Right atrium auricular region (tissue), 2 donors: ENCODE measurements at regions not wholly inside any gene's neighbourhood (a gene's known extent, or its start where the extent isn't known, plus 50 kb on each side); places are given as distances from the start of the nearest gene placed in this dataset.

Experiments used
- DNase-seq: peaks from one replicate; pipeline ENCODE4 v3.0.0-alpha.2; 2019; ENCODE audit warnings: low spot score
- H3K27ac ChIP-seq, 2 donors: fragments of 200-600 bp; sonication (generic); 1 replicate in 1 of 2; 2 replicates in 1 of 2; pipeline ENCODE4 v1.5.1; 2016 to 2019
- H3K27me3 ChIP-seq, 2 donors: fragments of 200-600 bp; sonication (generic); one replicate each; pipeline versions ENCODE4 v1.5.1 to v1.6.0; 2017 to 2019
- H3K36me3 ChIP-seq: fragments of 200-600 bp; sonication (generic); one replicate; pipeline ENCODE4 v1.5.1; 2016
- H3K4me1 ChIP-seq, 2 donors: fragments of 200-600 bp; sonication (generic); one replicate each; pipeline versions ENCODE4 v1.5.1 to v1.6.0; 2017 to 2019
- H3K4me3 ChIP-seq, 2 donors: fragments of 200-600 bp; sonication (generic); 1 replicate in 1 of 2; 2 replicates in 1 of 2; pipeline ENCODE4 v1.5.1; 2017 to 2019; ENCODE audit warnings: mild to moderate bottlenecking in 1 of 2, moderate library complexity in 1 of 2
- H3K9me3 ChIP-seq, 2 donors: fragments of 200-600 bp; sonication (generic); one replicate each; pipeline ENCODE4 v1.5.1; 2019
- CTCF ChIP-seq, 2 donors: fragments of 200-600 bp; sonication (generic); IDR thresholded peaks; one replicate each; pipeline ENCODE4 v1.5.1; 2019; ENCODE audit warnings: antibody characterized with exemption in 2 of 2

GRCh38 chr9:84570482-84571154, 98.9 kb upstream of the NTRK2 start:
- TF ChIP-seq CTCF (IDR thresholded peaks at IDR 0.05): no peak
- no peaks in the 10 kb centered on the region for H3K9me3 ChIP-seq
- no peak for DNase-seq

GRCh38 chr9:84573083-84573482, 96.4 kb upstream of the NTRK2 start:
- Histone ChIP-seq H3K27ac (no peak overlapping the region), H3K36me3 (no peaks in the 10 kb centered on the region), H3K4me1 (no peaks in the 10 kb centered on the region), H3K4me3 (no peak overlapping the region), H3K27me3 (no peaks in the 10 kb centered on the region), H3K9me3 (no peaks in the 10 kb centered on the region)
- DNase-seq: no peak
- no peak for TF ChIP-seq CTCF (IDR thresholded peaks at IDR 0.05)

More at GRCh38 chr9:84570482-84571154, 98.9 kb upstream of the NTRK2 start:
- Histone ChIP-seq H3K4me1 (no peaks in the 10 kb centered on the region), H3K36me3 (no peaks in the 10 kb centered on the region), H3K4me3 (no peak overlapping the region), H3K27me3 (no peaks in the 10 kb centered on the region), H3K27ac (no peak overlapping the region)

GRCh38 chr9:84575705-84576104, 93.8 kb upstream of the NTRK2 start:
- no peaks in the 10 kb centered on the region for H3K4me1 ChIP-seq
- DNase-seq: no peak

GRCh38 chr9:84583866-84584265, 85.7 kb upstream of the NTRK2 start:
- no peak overlapping the region for H3K27ac ChIP-seq
- H3K27me3 ChIP-seq: no peaks in the 10 kb centered on the region
- no peak for TF ChIP-seq CTCF (IDR thresholded peaks at IDR 0.05)
- H3K9me3 ChIP-seq: no peaks in the 10 kb centered on the region
- no peaks in the 10 kb centered on the region for H3K36me3 ChIP-seq
- no peak for DNase-seq
- no peaks in the 10 kb centered on the region for H3K4me1 ChIP-seq
- no peak overlapping the region for H3K4me3 ChIP-seq

More at GRCh38 chr9:84575705-84576104, 93.8 kb upstream of the NTRK2 start:
- no peaks in the 10 kb centered on the region for H3K9me3 ChIP-seq
- H3K27me3 ChIP-seq: no peaks in the 10 kb centered on the region
- H3K27ac ChIP-seq: no peak overlapping the region
- no peaks in the 10 kb centered on the region for H3K36me3 ChIP-seq
- no peak overlapping the region for H3K4me3 ChIP-seq
- no peak for TF ChIP-seq CTCF (IDR thresholded peaks at IDR 0.05)

- Histone ChIP-seq H3K27ac (no peak overlapping the region), H3K4me1 (no peaks in the 10 kb centered on the region), H3K36me3 (no peaks in the 10 kb centered on the region), H3K9me3 (no peaks in the 10 kb centered on the region), H3K27me3 (no peaks in the 10 kb centered on the region), H3K4me3 (no peak overlapping the region)
- DNase-seq: no peak
- TF ChIP-seq CTCF (IDR thresholded peaks at IDR 0.05): no peak
These were observed 82.9 kb upstream of the NTRK2 start for GRCh38 chr9:84586662-84587061.

- no peak for TF ChIP-seq CTCF (IDR thresholded peaks at IDR 0.05)
- Histone ChIP-seq H3K36me3 (no peaks in the 10 kb centered on the region), H3K9me3 (no peaks in the 10 kb centered on the region), H3K27ac (no peak overlapping the region), H3K4me1 (no peaks in the 10 kb centered on the region), H3K27me3 (no peaks in the 10 kb centered on the region), H3K4me3 (no peak overlapping the region)
- DNase-seq: no peak
These were observed 82.4 kb upstream of the NTRK2 start for GRCh38 chr9:84587153-84587552.
